ENCODE measurements at regions not wholly inside any gene's neighbourhood (a gene's known extent, or its start where the extent isn't known, plus 50 kb on each side); places are given as distances from the start of the nearest gene placed in this dataset.
"Not testable (repeated sequence)": the region's sequence is repeated elsewhere in the genome, so short reads cannot be mapped to it uniquely, and the experiment has no call there.

- DNase-seq = not testable (repeated sequence)
Observed at GRCh38 chr9:93879662-93880407, 75.3 kb downstream of the BARX1 start.

GRCh38 chr9:93875330-93875729, 79.8 kb downstream of the BARX1 start:
- no peak for DNase-seq

GRCh38 chr9:93874242-93874641, 80.9 kb downstream of the BARX1 start:
- no peak for DNase-seq

- DNase-seq = no peak
Observed at GRCh38 chr9:93871286-93871685, 83.9 kb downstream of the BARX1 start.

- DNase-seq = no peak
Observed at GRCh38 chr9:93869863-93870262, 85.3 kb downstream of the BARX1 start.

- no peak for DNase-seq
Observed at GRCh38 chr9:93869088-93869487, 86.1 kb downstream of the BARX1 start.

- no peak for DNase-seq
Observed at GRCh38 chr9:93865716-93866115, 89.4 kb downstream of the BARX1 start.

- DNase-seq = no peak
Observed at GRCh38 chr9:93865245-93865644, 89.9 kb downstream of the BARX1 start.

GRCh38 chr9:93864840-93865239, 90.3 kb downstream of the BARX1 start:
- no peak for DNase-seq

GRCh38 chr9:93864032-93864431, 91.1 kb downstream of the BARX1 start:
- DNase-seq = no peak

- DNase-seq = no peak
Observed at GRCh38 chr9:93862877-93863545, 92.1 kb downstream of the BARX1 start.

GRCh38 chr9:93861736-93862358, 93.3 kb downstream of the BARX1 start:
- DNase-seq = no peak

GRCh38 chr9:93860694-93861658, 94.2 kb downstream of the BARX1 start:
- no peak for DNase-seq

- no peak for DNase-seq
Observed at GRCh38 chr9:93859431-93860215, 95.5 kb downstream of the BARX1 start.

- no peak for DNase-seq
Observed at GRCh38 chr9:93857528-93857927, 97.6 kb downstream of the BARX1 start.

- DNase-seq = no peak
Observed at GRCh38 chr9:93852728-93853127, 102.4 kb downstream of the BARX1 start.

- DNase-seq = no peak
Observed at GRCh38 chr9:93846349-93846748, 108.8 kb downstream of the BARX1 start.

- no peak for DNase-seq
Observed at GRCh38 chr9:93843396-93843795, 111.8 kb downstream of the BARX1 start.

GRCh38 chr9:93830606-93831005, 124.5 kb downstream of the BARX1 start:
- no peak for DNase-seq

GRCh38 chr9:93830012-93830596, 125.1 kb downstream of the BARX1 start:
- DNase-seq = no peak

- no peak for DNase-seq
Observed at GRCh38 chr9:93829271-93830011, 125.7 kb downstream of the BARX1 start.

All from activated T-cell treated with anti-CD3 and anti-CD28 coated beads, Interleukin-2, amount 50 U/mL, for 48 hours (primary cell).